ENCODE measurements at regions not wholly inside any gene's neighbourhood (a gene's known extent, or its start where the extent isn't known, plus 50 kb on each side); places are given as distances from the start of the nearest gene placed in this dataset.

- no peaks in the 10 kb centered on the region for H3K79me2 ChIP-seq
- H3K4me3 ChIP-seq (ENCODE audit: low read depth, low read length): no peak overlapping the region
- no peaks in the 10 kb centered on the region for H3K9me3 ChIP-seq (ENCODE audit: control insufficient read depth, low read length)
Measured at GRCh38 chr13:99071666-99072065, 93.8 kb upstream of the DOCK9 start.

GRCh38 chr13:99072356-99072755, 94.5 kb upstream of the DOCK9 start:
- Histone ChIP-seq H3K36me3 (ENCODE audit: control insufficient read depth, insufficient read depth, low read length) (no peaks in the 10 kb centered on the region), H3K27me3 (ENCODE audit: control insufficient read depth, insufficient read depth, low read length) (no peaks in the 10 kb centered on the region), H3K9me3 (ENCODE audit: control insufficient read depth, low read length) (no peaks in the 10 kb centered on the region), H3K4me3 (ENCODE audit: low read depth, low read length) (no peak overlapping the region), H3K27ac (no peak overlapping the region), H2AFZ (no peak overlapping the region), H3K4me1 (no peaks in the 10 kb centered on the region), H3K4me2 (ENCODE audit: low read length) (no peak overlapping the region), H3K9ac (no peak overlapping the region), H3K79me2 (no peaks in the 10 kb centered on the region)
- TF ChIP-seq CTCF (IDR thresholded peaks at IDR 0.05): no peak

More at GRCh38 chr13:99071666-99072065, 93.8 kb upstream of the DOCK9 start:
- Histone ChIP-seq H2AFZ (no peak overlapping the region), H3K27ac (no peak overlapping the region), H3K9ac (no peak overlapping the region), H3K4me1 (no peaks in the 10 kb centered on the region), H3K36me3 (ENCODE audit: control insufficient read depth, insufficient read depth, low read length) (no peaks in the 10 kb centered on the region), H3K4me2 (ENCODE audit: low read length) (no peak overlapping the region), H3K27me3 (ENCODE audit: control insufficient read depth, insufficient read depth, low read length) (no peaks in the 10 kb centered on the region)
- TF ChIP-seq CTCF (IDR thresholded peaks at IDR 0.05): no peak

- TF ChIP-seq CTCF (IDR thresholded peaks at IDR 0.05): no peak
- Histone ChIP-seq H3K9ac (no peak overlapping the region), H3K36me3 (ENCODE audit: control insufficient read depth, insufficient read depth, low read length) (no peaks in the 10 kb centered on the region), H3K4me2 (ENCODE audit: low read length) (no peak overlapping the region), H3K9me3 (ENCODE audit: control insufficient read depth, low read length) (no peaks in the 10 kb centered on the region), H2AFZ (no peak overlapping the region), H3K4me3 (ENCODE audit: low read depth, low read length) (no peak overlapping the region), H3K27me3 (ENCODE audit: control insufficient read depth, insufficient read depth, low read length) (no peaks in the 10 kb centered on the region), H3K27ac (no peak overlapping the region), H3K4me1 (no peaks in the 10 kb centered on the region), H3K79me2 (no peaks in the 10 kb centered on the region)
Measured at GRCh38 chr13:99072941-99073340, 95.1 kb upstream of the DOCK9 start.

GRCh38 chr13:99074693-99075092, 96.8 kb upstream of the DOCK9 start:
- no peak overlapping the region for H3K27ac ChIP-seq
- H3K4me2 ChIP-seq (ENCODE audit: low read length): no peak overlapping the region
- no peaks in the 10 kb centered on the region for H3K9me3 ChIP-seq (ENCODE audit: control insufficient read depth, low read length)
- TF ChIP-seq CTCF (IDR thresholded peaks at IDR 0.05): no peak
- H3K4me1 ChIP-seq: no peaks in the 10 kb centered on the region
- no peaks in the 10 kb centered on the region for H3K36me3 ChIP-seq (ENCODE audit: control insufficient read depth, insufficient read depth, low read length)
- H3K79me2 ChIP-seq: no peaks in the 10 kb centered on the region
- no peak overlapping the region for H3K9ac ChIP-seq
- H2AFZ ChIP-seq: no peak overlapping the region
- no peak overlapping the region for H3K4me3 ChIP-seq (ENCODE audit: low read depth, low read length)
- no peaks in the 10 kb centered on the region for H3K27me3 ChIP-seq (ENCODE audit: control insufficient read depth, insufficient read depth, low read length)

Measured in parathyroid adenoma (tissue), 2 donors.